ENCODE measurements at regions not wholly inside any gene's neighbourhood (a gene's known extent, or its start where the extent isn't known, plus 50 kb on each side); places are given as distances from the start of the nearest gene placed in this dataset.

- TF ChIP-seq RAD21 (conservative IDR thresholded peaks at IDR 0.05) = no peak
- no peak for TF ChIP-seq TAF1 (IDR thresholded peaks at IDR 0.05; ENCODE audit: low read depth)
- TF ChIP-seq EZH2 (IDR thresholded peaks at IDR 0.05; ENCODE audit: borderline replicate concordance, insufficient read depth, low read length, poor library complexity, severe bottlenecking) = no peak
- no peak for TF ChIP-seq CTCF (IDR thresholded peaks at IDR 0.05; ENCODE audit: poor library complexity, severe bottlenecking)
Measured at GRCh38 chr7:82528577-82529310, 85.2 kb upstream of the CACNA2D1 start.

All from neural cell (in vitro differentiated cells).